ENCODE measurements at regions not wholly inside any gene's neighbourhood (a gene's known extent, or its start where the extent isn't known, plus 50 kb on each side); places are given as distances from the start of the nearest gene placed in this dataset.

- no peaks in the 10 kb centered on the region for H3F3A ChIP-seq (ENCODE audit: insufficient read depth, low read length, poor library complexity, severe bottlenecking)
- no peak overlapping the region for H3K4me2 ChIP-seq (ENCODE audit: low read length)
- H2AFZ ChIP-seq (ENCODE audit: low read depth, low read length) = no peak overlapping the region
- H3K9me3 ChIP-seq (ENCODE audit: low read length) = no peaks in the 10 kb centered on the region
- no peaks in the 10 kb centered on the region for H3K79me2 ChIP-seq (replicated peaks; ENCODE audit: insufficient read depth, low read length)
- no peaks in the 10 kb centered on the region for H3K36me3 ChIP-seq (ENCODE audit: insufficient read depth, low read length)
- H4K20me1 ChIP-seq (ENCODE audit: insufficient read depth) = no peaks in the 10 kb centered on the region
- no peaks in the 10 kb centered on the region for H3K27me3 ChIP-seq (ENCODE audit: insufficient read depth, low read depth, low read length)
- no peak overlapping the region for H3K4me3 ChIP-seq (ENCODE audit: low read length)
- no peaks in the 10 kb centered on the region for H3K9me2 ChIP-seq (ENCODE audit: insufficient read depth, low read length)
- no peak overlapping the region for H3K9ac ChIP-seq (ENCODE audit: low read length)
- H3K27ac ChIP-seq (ENCODE audit: low read length) = no peak overlapping the region
- no peak for TF ChIP-seq SMC3 (conservative IDR thresholded peaks at IDR 0.05; ENCODE audit: poor library complexity)
- no peak for TF ChIP-seq CTCF (IDR thresholded peaks at IDR 0.05; ENCODE audit: poor library complexity, severe bottlenecking)
- no peak for TF ChIP-seq TAF1 (IDR thresholded peaks at IDR 0.05; ENCODE audit: low read depth)
- no peak for TF ChIP-seq EZH2 (IDR thresholded peaks at IDR 0.05; ENCODE audit: borderline replicate concordance, insufficient read depth, low read length, poor library complexity, severe bottlenecking)
- no peak for TF ChIP-seq MXI1 (conservative IDR thresholded peaks at IDR 0.05; ENCODE audit: poor library complexity, severe bottlenecking)
- no peak for TF ChIP-seq RAD21 (conservative IDR thresholded peaks at IDR 0.05)
- no peak for TF ChIP-seq EP300 (conservative IDR thresholded peaks at IDR 0.05; ENCODE audit: poor library complexity, severe bottlenecking)
- TF ChIP-seq REST (IDR thresholded peaks at IDR 0.05; ENCODE audit: borderline replicate concordance) = no peak
- no peak for TF ChIP-seq POLR2AphosphoS5 (IDR thresholded peaks at IDR 0.05)
These were observed 163.2 kb upstream of the LMCD1 start for GRCh38 chr3:8338424-8338823.

- Histone ChIP-seq H3K79me2 (replicated peaks; ENCODE audit: insufficient read depth, low read length) (no peaks in the 10 kb centered on the region), H3K4me2 (ENCODE audit: low read length) (no peak overlapping the region)
These were observed 159.8 kb upstream of the LMCD1 start for GRCh38 chr3:8341821-8342247.

More at GRCh38 chr3:8341821-8342247, 159.8 kb upstream of the LMCD1 start:
- TF ChIP-seq EP300 (conservative IDR thresholded peaks at IDR 0.05; ENCODE audit: poor library complexity, severe bottlenecking) (no peak), POLR2AphosphoS5 (IDR thresholded peaks at IDR 0.05) (no peak), TAF1 (IDR thresholded peaks at IDR 0.05; ENCODE audit: low read depth) (no peak), CTCF (IDR thresholded peaks at IDR 0.05; ENCODE audit: poor library complexity, severe bottlenecking) (no peak), MXI1 (conservative IDR thresholded peaks at IDR 0.05; ENCODE audit: poor library complexity, severe bottlenecking) (no peak), SMC3 (conservative IDR thresholded peaks at IDR 0.05; ENCODE audit: poor library complexity) (no peak), RAD21 (conservative IDR thresholded peaks at IDR 0.05) (no peak)
- Histone ChIP-seq H4K20me1 (ENCODE audit: insufficient read depth) (no peaks in the 10 kb centered on the region), H3K9ac (ENCODE audit: low read length) (no peak overlapping the region), H3K27ac (ENCODE audit: low read length) (no peak overlapping the region), H3K9me2 (ENCODE audit: insufficient read depth, low read length) (no peaks in the 10 kb centered on the region), H3K4me3 (ENCODE audit: low read length) (no peak overlapping the region), H3K36me3 (ENCODE audit: insufficient read depth, low read length) (no peaks in the 10 kb centered on the region), H3F3A (ENCODE audit: insufficient read depth, low read length, poor library complexity, severe bottlenecking) (no peaks in the 10 kb centered on the region), H3K27me3 (ENCODE audit: insufficient read depth, low read depth, low read length) (no peaks in the 10 kb centered on the region), H3K9me3 (ENCODE audit: low read length) (no peaks in the 10 kb centered on the region), H2AFZ (ENCODE audit: low read depth, low read length) (no peak overlapping the region)
